ENCODE measurements at regions not wholly inside any gene's neighbourhood (a gene's known extent, or its start where the extent isn't known, plus 50 kb on each side); places are given as distances from the start of the nearest gene placed in this dataset.

- Histone ChIP-seq H3K27me3 (ENCODE audit: control insufficient read depth, insufficient read depth, low read length) (no peaks in the 10 kb centered on the region), H3K9me3 (ENCODE audit: control insufficient read depth, insufficient read depth, low read depth, low read length) (no peaks in the 10 kb centered on the region), H3K27ac (ENCODE audit: insufficient read depth, low read length) (no peak overlapping the region), H3K4me3 (replicated peaks in 1 of 4; ENCODE audit: control extremely low read depth in 1 of 4, insufficient read depth in 1 of 4, low read depth in 3 of 4, low read length in 4 of 4) (no peak overlapping the region), H2AFZ (ENCODE audit: low read length) (no peak overlapping the region), H3K9ac (ENCODE audit: insufficient read depth, low read length) (no peak overlapping the region), H4K20me1 (ENCODE audit: control insufficient read depth, extremely low read depth, insufficient read depth, low read length) (no peaks in the 10 kb centered on the region), H3K4me1 (ENCODE audit: control insufficient read depth, extremely low read depth, insufficient read depth, low read length) (no peaks in the 10 kb centered on the region), H3K79me2 (ENCODE audit: control insufficient read depth, insufficient read depth, low read length) (no peaks in the 10 kb centered on the region), H3K36me3 (ENCODE audit: control insufficient read depth, insufficient read depth, low read length) (no peaks in the 10 kb centered on the region), H3K4me2 (ENCODE audit: extremely low read depth, insufficient read depth, low read length) (no peak overlapping the region)
- TF ChIP-seq, protein P1, sequence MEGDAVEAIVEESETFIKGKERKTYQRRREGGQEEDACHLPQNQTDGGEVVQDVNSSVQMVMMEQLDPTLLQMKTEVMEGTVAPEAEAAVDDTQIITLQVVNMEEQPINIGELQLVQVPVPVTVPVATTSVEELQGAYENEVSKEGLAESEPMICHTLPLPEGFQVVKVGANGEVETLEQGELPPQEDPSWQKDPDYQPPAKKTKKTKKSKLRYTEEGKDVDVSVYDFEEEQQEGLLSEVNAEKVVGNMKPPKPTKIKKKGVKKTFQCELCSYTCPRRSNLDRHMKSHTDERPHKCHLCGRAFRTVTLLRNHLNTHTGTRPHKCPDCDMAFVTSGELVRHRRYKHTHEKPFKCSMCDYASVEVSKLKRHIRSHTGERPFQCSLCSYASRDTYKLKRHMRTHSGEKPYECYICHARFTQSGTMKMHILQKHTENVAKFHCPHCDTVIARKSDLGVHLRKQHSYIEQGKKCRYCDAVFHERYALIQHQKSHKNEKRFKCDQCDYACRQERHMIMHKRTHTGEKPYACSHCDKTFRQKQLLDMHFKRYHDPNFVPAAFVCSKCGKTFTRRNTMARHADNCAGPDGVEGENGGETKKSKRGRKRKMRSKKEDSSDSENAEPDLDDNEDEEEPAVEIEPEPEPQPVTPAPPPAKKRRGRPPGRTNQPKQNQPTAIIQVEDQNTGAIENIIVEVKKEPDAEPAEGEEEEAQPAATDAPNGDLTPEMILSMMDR (conservative IDR thresholded peaks at IDR 0.05 in 1 of 2, IDR thresholded peaks at IDR 0.05 in 1 of 2; ENCODE audit: low read depth in 1 of 2, low read length in 2 of 2), result no peak
- no peak for TF ChIP-seq EZH2 (IDR thresholded peaks at IDR 0.05; ENCODE audit: low read length, missing control alignments)
- no peak for DNase-seq (ENCODE audit: low read depth in 2 of 2)
Measured at GRCh38 chrX:35416782-35417181, 381.4 kb upstream of the MAGEB16 start.

GRCh38 chrX:35432056-35432455 lies 366.1 kb upstream of the MAGEB16 start:
- no peak for TF ChIP-seq EZH2 (IDR thresholded peaks at IDR 0.05; ENCODE audit: low read length, missing control alignments)
- TF ChIP-seq, protein P1 (conservative IDR thresholded peaks at IDR 0.05 in 1 of 2, IDR thresholded peaks at IDR 0.05 in 1 of 2; ENCODE audit: low read depth in 1 of 2, low read length in 2 of 2), result no peak
- no peak overlapping the region for H2AFZ ChIP-seq (ENCODE audit: low read length)
- no peaks in the 10 kb centered on the region for H3K9me3 ChIP-seq (ENCODE audit: control insufficient read depth, insufficient read depth, low read depth, low read length)
- no peak for DNase-seq (ENCODE audit: low read depth in 2 of 2)
- no peaks in the 10 kb centered on the region for H3K27me3 ChIP-seq (ENCODE audit: control insufficient read depth, insufficient read depth, low read length)
- no peak overlapping the region for H3K9ac ChIP-seq (ENCODE audit: insufficient read depth, low read length)
- no peak overlapping the region for H3K4me2 ChIP-seq (ENCODE audit: extremely low read depth, insufficient read depth, low read length)
- H4K20me1 ChIP-seq (ENCODE audit: control insufficient read depth, extremely low read depth, insufficient read depth, low read length), result no peaks in the 10 kb centered on the region
- H3K27ac ChIP-seq (ENCODE audit: insufficient read depth, low read length), result no peak overlapping the region
- H3K79me2 ChIP-seq (ENCODE audit: control insufficient read depth, insufficient read depth, low read length), result no peaks in the 10 kb centered on the region
- no peak overlapping the region for H3K4me3 ChIP-seq (replicated peaks in 1 of 4; ENCODE audit: control extremely low read depth in 1 of 4, insufficient read depth in 1 of 4, low read depth in 3 of 4, low read length in 4 of 4)
- H3K36me3 ChIP-seq (ENCODE audit: control insufficient read depth, insufficient read depth, low read length), result no peaks in the 10 kb centered on the region
- H3K4me1 ChIP-seq (ENCODE audit: control insufficient read depth, extremely low read depth, insufficient read depth, low read length), result no peaks in the 10 kb centered on the region

DNA sequence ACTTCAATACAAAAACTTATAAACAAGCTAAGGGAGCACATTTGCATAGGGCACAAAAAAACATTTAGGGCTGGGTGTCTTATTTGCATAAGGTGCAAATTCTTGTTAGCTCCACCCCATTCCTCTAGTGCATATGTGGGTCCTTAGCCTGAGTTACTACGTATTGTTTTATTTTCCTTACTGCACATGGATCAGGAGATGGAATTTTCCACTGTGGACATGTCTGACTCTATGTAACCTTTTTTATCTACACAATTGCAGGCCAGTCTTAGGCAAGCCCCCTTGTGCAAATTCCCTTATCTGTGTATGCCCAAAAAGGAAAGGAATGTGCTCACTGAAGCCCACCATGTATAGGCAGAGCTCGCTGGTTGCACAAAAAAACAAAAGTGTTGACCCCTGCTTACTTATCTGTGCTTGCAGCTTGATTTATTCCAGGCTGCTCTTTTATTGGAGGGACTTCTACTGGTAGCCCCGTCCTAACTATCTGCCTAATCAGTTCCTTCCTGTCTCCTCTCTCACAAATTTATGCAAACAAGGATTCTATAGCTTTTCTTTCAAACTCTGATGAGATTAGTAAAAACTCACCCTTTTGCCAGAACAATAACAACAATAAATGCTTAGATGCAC lies 359.0 kb upstream of the MAGEB16 start:
- H3K4me2 ChIP-seq (ENCODE audit: extremely low read depth, insufficient read depth, low read length), result no peak overlapping the region
- TF ChIP-seq EZH2 (IDR thresholded peaks at IDR 0.05; ENCODE audit: low read length, missing control alignments), result no peak
- TF ChIP-seq, protein P1 (conservative IDR thresholded peaks at IDR 0.05 in 1 of 2, IDR thresholded peaks at IDR 0.05 in 1 of 2; ENCODE audit: low read depth in 1 of 2, low read length in 2 of 2), result no peak

More for the DNA sequence above, 359.0 kb upstream of the MAGEB16 start:
- H2AFZ ChIP-seq (ENCODE audit: low read length), result no peak overlapping the region
- no peak for DNase-seq (ENCODE audit: low read depth in 2 of 2)
- no peaks in the 10 kb centered on the region for H3K36me3 ChIP-seq (ENCODE audit: control insufficient read depth, insufficient read depth, low read length)
- no peak overlapping the region for H3K27ac ChIP-seq (ENCODE audit: insufficient read depth, low read length)
- no peaks in the 10 kb centered on the region for H3K4me1 ChIP-seq (ENCODE audit: control insufficient read depth, extremely low read depth, insufficient read depth, low read length)
- no peak overlapping the region for H3K4me3 ChIP-seq (replicated peaks in 1 of 4; ENCODE audit: control extremely low read depth in 1 of 4, insufficient read depth in 1 of 4, low read depth in 3 of 4, low read length in 4 of 4)
- H3K9ac ChIP-seq (ENCODE audit: insufficient read depth, low read length), result no peak overlapping the region
- no peaks in the 10 kb centered on the region for H3K27me3 ChIP-seq (ENCODE audit: control insufficient read depth, insufficient read depth, low read length)
- H3K79me2 ChIP-seq (ENCODE audit: control insufficient read depth, insufficient read depth, low read length), result no peaks in the 10 kb centered on the region
- H3K9me3 ChIP-seq (ENCODE audit: control insufficient read depth, insufficient read depth, low read depth, low read length), result no peaks in the 10 kb centered on the region
- H4K20me1 ChIP-seq (ENCODE audit: control insufficient read depth, extremely low read depth, insufficient read depth, low read length), result no peaks in the 10 kb centered on the region
